ENCODE measurements at regions not wholly inside any gene's neighbourhood (a gene's known extent, or its start where the extent isn't known, plus 50 kb on each side); places are given as distances from the start of the nearest gene placed in this dataset.

DNA sequence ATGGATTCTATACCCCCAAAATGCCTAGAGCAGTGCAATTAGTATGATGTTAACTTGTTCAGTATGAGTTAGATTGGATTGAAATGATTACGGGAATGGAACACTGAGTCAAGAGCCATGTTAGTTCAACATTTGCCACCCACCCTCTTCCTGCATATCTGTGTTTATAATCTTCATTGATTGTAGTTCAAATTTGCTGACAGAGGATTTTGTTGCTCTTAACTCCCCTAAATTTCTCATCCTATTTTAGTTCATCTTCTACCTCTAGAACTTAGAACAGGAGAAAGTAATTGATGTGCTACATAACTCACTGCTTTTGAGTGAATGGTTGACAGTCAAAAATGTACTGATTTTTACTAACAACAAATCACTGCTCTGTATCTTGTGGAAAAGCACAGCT lies 673.5 kb upstream of the NRXN1 start:
- TF ChIP-seq CTCF (IDR thresholded peaks at IDR 0.05; ENCODE audit: low read length), result no peak
- TF ChIP-seq EZH2 (optimal IDR thresholded peaks at IDR 0.05; ENCODE audit: low read depth, low read length), result no peak
- no peak for TF ChIP-seq EZH2phosphoT487 (IDR thresholded peaks at IDR 0.05; ENCODE audit: low read length)
